Hematopoietic multipotent progenitor cell treated with erythropoietin and hydrocortisone succinate and interleukin-3 and kit ligand, for 15 days (in vitro differentiated cells): ENCODE measurements at regions not wholly inside any gene's neighbourhood (a gene's known extent, or its start where the extent isn't known, plus 50 kb on each side); places are given as distances from the start of the nearest gene placed in this dataset.
"Not testable (repeated sequence)": the region's sequence is repeated elsewhere in the genome, so short reads cannot be mapped to it uniquely, and the experiment has no call there.

Experiments used
- DNase-seq: peaks from one replicate; pipeline ENCODE4 v3.0.0-alpha.2; 2015; ENCODE audit warnings: low spot score

- DNase-seq: no peak
Observed at GRCh38 chr9:75282047-75282446, 193.7 kb downstream of the OSTF1 start.

- no peak for DNase-seq
Observed at GRCh38 chr9:75289332-75289731, 201.0 kb downstream of the OSTF1 start.

- no peak for DNase-seq
Observed at GRCh38 chr9:75299324-75299723, 211.0 kb downstream of the OSTF1 start.

- DNase-seq: no peak
Observed at GRCh38 chr9:75333624-75334023, 245.3 kb downstream of the OSTF1 start.

DNA sequence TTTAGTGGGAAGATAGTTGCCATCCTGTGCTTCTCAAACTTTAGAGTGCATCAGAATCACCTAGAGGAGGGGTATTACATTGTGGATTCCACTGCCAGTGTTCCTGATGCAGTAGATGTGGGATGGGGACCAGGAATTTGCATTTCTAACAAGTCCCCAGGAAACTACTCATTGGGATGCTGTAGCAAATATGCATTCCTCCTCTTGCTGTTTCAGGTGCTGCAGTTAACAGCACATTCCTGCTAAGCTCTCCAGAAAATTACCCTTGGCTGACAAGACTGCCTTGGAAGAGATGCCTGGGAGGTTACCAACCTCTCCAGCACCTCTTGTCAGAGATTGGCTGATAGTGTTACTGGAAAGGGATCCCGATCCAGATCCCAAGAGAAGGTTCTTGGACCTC, 270.5 kb downstream of the OSTF1 start:
- DNase-seq: no peak

- no peak for DNase-seq
Observed at GRCh38 chr9:75359638-75360037, 271.3 kb downstream of the OSTF1 start.

DNA sequence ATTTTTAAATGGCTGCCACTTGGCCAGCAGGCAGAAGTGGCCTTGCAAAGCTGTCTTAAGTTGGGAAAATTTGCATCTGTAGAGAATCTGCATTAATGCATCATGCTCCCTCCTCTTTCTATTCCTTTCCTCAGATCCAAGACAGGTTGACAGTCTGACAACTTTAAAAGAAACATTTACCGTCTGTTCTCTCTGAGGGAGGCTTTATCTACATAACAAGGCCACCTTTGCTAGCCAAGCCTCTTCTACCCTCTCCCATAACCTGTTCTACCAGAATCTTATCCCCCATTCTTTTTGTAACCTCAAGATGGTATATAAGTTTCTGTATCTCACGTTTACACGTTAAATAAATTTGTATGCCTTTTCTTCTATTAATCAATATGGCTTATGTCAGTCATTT, 271.9 kb downstream of the OSTF1 start:
- DNase-seq: no peak

DNA sequence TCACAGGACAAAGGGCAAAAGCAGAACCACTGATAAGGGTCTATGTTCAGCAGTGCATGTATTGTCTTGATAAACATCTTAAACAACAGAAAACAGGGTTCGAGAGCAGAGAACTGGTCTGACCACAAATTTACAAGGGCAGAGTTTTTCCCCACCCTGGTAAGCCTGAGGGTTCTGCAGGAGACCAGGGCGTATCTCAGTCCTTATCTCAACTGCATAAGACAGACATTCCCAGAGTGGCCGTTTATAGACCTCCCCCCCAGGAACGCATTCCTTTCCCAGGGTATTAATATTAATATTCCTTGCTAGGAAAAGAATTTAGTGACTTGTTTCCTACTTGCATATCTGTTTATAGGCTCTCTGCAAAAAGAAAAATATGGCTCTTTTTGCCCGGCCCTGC, 274.1 kb downstream of the OSTF1 start:
- not testable (repeated sequence) for DNase-seq

GRCh38 chr9:75365196-75365595, 276.9 kb downstream of the OSTF1 start:
- no peak for DNase-seq

DNA sequence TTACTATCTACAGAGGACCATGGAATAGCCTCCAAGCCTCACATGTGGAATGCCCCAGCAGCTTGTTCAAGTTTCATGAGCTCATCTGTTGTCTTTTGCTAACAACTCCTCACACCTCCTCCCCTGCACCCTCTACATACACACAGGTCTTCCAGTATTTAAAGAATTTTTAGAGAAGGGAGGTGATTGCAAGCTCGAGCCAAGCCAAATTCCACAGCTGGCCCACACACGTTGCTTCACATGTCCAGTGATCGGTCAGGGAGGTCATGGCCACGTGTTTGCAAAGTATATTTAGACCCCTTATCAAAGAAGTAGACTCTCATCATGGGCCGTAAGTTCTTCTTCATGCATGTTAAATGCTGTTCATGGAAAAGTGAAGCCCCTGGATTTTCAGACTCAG, 281.7 kb downstream of the OSTF1 start:
- DNase-seq: no peak

DNA sequence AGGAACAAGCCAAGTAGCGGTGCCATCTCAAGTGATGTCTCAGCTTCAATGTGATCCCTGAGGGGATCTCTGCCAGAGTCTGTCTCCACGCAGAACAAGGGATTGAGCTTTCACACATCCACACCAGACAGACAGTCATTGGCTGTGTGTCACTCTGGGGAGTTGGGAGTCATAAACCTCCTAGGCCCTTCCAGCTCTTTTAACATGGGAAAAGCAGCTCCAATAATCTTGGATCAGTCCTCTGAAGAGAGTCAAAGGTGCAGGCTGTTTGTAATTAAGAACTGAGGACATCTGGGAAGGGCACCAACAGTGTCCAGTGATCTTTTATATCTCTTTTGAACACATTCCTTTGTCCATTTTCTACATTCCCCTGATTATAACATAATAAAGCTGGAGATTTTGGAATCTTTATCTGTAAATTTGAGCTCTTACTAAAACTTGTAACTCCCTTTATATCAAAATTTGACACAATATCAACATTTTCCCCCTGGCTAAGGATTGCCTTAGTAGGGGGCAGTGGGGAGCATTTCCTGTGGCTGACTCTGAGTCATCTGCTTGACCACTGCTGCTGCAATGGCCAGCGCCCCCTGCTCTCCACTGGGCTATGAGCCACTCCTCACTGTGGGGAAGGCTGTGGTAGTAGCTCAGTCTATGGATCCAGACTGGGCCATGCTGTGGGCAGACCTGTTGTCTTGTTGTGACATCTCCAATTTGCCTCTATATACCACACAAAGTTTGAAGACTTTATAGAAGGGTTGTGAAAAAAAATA, 284.4 kb downstream of the OSTF1 start:
- no peak for DNase-seq

DNA sequence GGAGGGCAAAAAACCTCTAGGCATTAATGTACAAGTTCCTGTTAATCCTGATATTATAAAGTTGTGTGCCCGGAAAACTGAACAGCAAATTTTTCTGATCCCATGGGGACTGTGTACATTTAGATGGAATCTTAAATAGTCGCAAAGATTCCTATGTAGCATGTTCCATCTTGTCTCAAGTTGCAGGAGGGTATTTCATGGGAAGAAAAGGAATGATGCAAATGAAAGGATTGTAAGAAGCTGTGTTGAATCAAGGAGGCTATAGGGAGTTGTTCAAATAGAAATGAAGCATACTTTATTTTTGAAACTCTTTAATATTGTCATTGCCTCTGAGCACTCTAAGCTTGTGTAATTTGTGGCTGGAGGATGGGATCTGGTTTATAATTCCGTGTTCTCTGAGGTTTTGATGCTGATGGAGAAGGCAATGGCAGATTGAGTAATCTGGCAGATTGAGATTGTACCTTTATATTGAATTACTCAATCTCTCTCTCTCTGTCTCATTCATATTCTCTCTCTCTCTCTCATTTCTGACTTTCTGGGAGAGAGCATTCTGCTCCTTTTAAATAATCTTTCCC, 288.5 kb downstream of the OSTF1 start:
- DNase-seq: no peak

DNA sequence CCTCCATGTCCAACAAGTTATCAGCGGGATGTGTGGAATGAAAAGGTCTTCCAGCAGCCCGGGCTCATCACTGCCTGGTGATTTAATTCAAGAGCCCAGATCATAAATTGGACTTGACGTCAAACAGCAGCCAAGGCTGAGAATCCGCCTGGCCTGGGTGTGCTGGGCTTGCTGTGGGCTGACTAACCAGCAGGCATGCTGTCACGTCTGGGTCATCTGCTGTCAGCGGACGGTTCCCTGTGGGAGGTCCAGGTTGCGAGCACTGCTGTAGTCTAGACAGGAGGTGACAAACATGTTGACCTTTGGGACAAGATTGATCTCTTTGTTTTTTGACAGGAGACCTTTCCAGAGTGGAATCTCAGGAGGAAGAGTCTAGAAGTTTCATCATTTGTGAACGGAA, 289.7 kb downstream of the OSTF1 start:
- DNase-seq: no peak

GRCh38 chr9:75378926-75379325, 290.6 kb downstream of the OSTF1 start:
- DNase-seq: no peak

- DNase-seq: no peak
Observed at GRCh38 chr9:75382126-75382525, 293.8 kb downstream of the OSTF1 start.

GRCh38 chr9:75383420-75384034, 295.2 kb downstream of the OSTF1 start:
- DNase-seq: not testable (repeated sequence)

GRCh38 chr9:75385236-75385635, 296.9 kb downstream of the OSTF1 start:
- DNase-seq: no peak

GRCh38 chr9:75389101-75389500, 300.8 kb downstream of the OSTF1 start:
- DNase-seq: no peak

DNA sequence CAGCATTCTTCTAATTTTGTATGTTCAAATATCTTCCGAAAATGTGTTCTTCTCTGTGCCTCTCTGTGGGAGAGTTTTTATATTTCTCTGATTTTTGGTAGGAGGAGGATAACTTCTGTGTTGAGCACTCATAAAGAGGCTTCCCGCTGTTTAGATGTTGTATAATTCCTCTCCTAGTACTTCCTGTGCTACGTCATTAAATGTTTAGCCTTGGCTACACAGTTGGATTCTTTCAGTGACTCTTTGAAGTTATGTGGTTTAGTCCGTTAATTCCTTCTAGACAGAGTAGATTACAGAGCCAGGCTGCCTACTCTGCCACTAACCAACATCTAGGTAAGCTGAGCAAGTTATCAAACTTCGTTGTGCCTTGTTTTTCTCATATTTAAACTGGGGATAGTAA, 302.6 kb downstream of the OSTF1 start:
- DNase-seq: no peak

GRCh38 chr9:75391497-75391896, 303.2 kb downstream of the OSTF1 start:
- no peak for DNase-seq

GRCh38 chr9:75395336-75395735, 307.0 kb downstream of the OSTF1 start:
- DNase-seq: no peak

DNA sequence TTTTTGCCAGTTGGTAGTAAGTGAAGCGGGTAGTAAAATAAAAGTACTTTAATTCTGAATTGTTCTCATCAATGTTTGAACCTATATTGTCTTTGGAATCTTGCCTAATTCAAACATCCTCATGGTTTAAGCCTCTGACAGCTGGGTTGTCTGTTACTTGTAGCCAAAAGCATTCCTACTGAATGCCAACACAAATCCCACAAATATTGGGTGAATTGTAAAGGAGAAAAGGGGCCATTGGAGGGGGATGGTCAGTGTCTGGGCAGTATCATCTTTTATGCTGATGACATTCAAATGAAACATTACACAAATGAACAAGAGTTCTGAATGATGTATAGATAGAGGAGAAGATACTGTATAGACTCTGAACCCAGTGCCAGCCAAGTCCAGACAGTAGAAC, 309.5 kb downstream of the OSTF1 start:
- no peak for DNase-seq

GRCh38 chr9:75408391-75408790, 320.1 kb downstream of the OSTF1 start:
- no peak for DNase-seq

- no peak for DNase-seq
Observed at GRCh38 chr9:75410405-75410804, 322.1 kb downstream of the OSTF1 start.
